Left ventricle myocardium inferior (tissue), 1 donor: ENCODE measurements at regions not wholly inside any gene's neighbourhood (a gene's known extent, or its start where the extent isn't known, plus 50 kb on each side); places are given as distances from the start of the nearest gene placed in this dataset.
"Not testable (repeated sequence)": the region's sequence is repeated elsewhere in the genome, so short reads cannot be mapped to it uniquely, and the experiment has no call there.

ENCODE experiments used
- DNase-seq: peaks from one replicate; pipeline ENCODE4 v3.0.0-alpha.2; 2020
- H3K27ac ChIP-seq: fragments of 200-600 bp; replicated peaks from 2 replicates; pipeline ENCODE4 v1.8.0; 2021
- H3K27me3 ChIP-seq: fragments of 200-600 bp; 2 replicates; pipeline ENCODE4 v1.8.0; 2021; ENCODE audit warnings: low read depth
- H3K36me3 ChIP-seq: fragments of 200-600 bp; 2 replicates; pipeline ENCODE4 v1.8.0; 2021
- H3K4me1 ChIP-seq: fragments of 200-600 bp; 2 replicates; pipeline ENCODE4 v1.8.0; 2021
- H3K4me3 ChIP-seq: fragments of 200-600 bp; 2 replicates; pipeline ENCODE4 v1.8.0; 2021; ENCODE audit warnings: mild to moderate bottlenecking, moderate library complexity
- H3K9me3 ChIP-seq: fragments of 200-600 bp; replicated peaks from 2 replicates; pipeline ENCODE4 v1.8.0; 2021
- CTCF ChIP-seq: fragments of 200-600 bp; IDR thresholded peaks from 2 replicates; pipeline ENCODE4 v1.8.0; 2021; ENCODE audit warnings: antibody characterized with exemption, mild to moderate bottlenecking, borderline replicate concordance
- intact Hi-C: fragments of 100-400 bp; cut with micrococcal nuclease; formaldehyde crosslinking; loops from one replicate; pipeline ENCODE4 v1.11.0; 2022
- donor health status: DM: no; HTN: yes; CAD: no; lungs with severe emphysema.

DNA sequence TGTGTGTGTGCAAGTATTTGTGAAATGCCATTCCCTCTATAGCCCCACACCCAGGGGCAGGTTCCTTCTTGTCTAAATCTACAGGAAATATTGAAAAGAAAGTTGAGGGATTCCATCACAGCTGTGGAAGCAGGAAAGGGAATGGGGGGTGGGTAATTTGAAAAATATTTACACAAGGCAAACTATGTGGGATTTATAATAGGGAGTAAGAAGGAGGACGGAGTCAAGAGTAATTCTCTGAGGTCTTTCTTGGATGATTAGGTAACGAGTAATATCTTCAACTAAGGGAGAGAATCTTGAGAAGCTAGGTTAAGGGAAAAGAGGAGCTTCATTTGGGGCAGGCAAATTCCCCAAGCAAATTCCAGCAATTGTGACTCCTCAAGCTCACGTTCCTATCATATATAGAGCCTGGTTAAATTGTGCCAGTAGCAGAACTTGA is 113.5 kb upstream of the SGK1 start:
- Histone ChIP-seq H3K27me3 (no peaks in the 10 kb centered on the region), H3K9me3 (no peaks in the 10 kb centered on the region), H3K27ac (no peak overlapping the region), H3K4me1 (peaks cover 6% of the 10 kb centered on the region), H3K4me3 (no peak overlapping the region), H3K36me3 (no peaks in the 10 kb centered on the region)
- no peak for TF ChIP-seq CTCF
- intact Hi-C loops = no loop called here
- no peak for DNase-seq

DNA sequence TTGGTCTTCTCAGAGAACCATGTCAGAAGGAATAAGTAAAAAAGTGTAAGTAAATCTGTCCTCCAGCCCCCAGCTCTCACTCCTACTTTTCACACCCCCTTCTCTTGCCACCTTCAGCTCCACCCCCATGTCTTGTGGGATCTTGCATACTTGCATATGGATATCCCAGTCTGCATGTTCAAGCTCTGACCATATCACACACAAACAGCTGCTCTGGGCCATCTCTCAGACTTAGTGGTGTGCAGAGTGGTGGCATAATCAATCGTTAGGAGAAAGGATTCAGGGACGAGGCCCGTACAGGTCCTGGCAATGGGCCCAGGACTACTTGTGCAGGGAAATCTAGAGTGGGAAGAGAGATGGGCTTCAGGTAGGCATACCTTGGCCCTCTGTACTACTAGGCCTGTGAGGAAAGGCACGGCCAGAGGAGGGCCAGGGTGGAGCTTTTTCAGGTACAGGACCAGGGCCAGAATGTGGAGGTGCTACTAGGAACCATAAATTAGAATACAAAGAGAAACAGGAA is 112.0 kb upstream of the SGK1 start:
- Histone ChIP-seq H3K27ac (no peak overlapping the region), H3K27me3 (no peaks in the 10 kb centered on the region), H3K9me3 (no peaks in the 10 kb centered on the region), H3K4me1 (no peaks in the 10 kb centered on the region), H3K36me3 (no peaks in the 10 kb centered on the region), H3K4me3 (no peak overlapping the region)
- DNase-seq = no peak
- intact Hi-C loops = no loop called here
- no peak for TF ChIP-seq CTCF

- no peaks in the 10 kb centered on the region for H3K27me3 ChIP-seq
- H3K4me1 ChIP-seq = no peaks in the 10 kb centered on the region
- no peak overlapping the region for H3K4me3 ChIP-seq
- no peak for DNase-seq
- intact Hi-C loops = no loop called here
- no peaks in the 10 kb centered on the region for H3K36me3 ChIP-seq
- no peak for TF ChIP-seq CTCF
- no peaks in the 10 kb centered on the region for H3K9me3 ChIP-seq
- H3K27ac ChIP-seq = no peak overlapping the region
Measured at GRCh38 chr6:134427721-134428120, 109.8 kb upstream of the SGK1 start.

GRCh38 chr6:134426623-134427022 is 108.7 kb upstream of the SGK1 start:
- intact Hi-C loops = no loop called here
- no peaks in the 10 kb centered on the region for H3K27me3 ChIP-seq

GRCh38 chr6:134425917-134426316 is 108.0 kb upstream of the SGK1 start:
- H3K27me3 ChIP-seq, intact Hi-C loops, H3K9me3 ChIP-seq: not testable (repeated sequence)

More at GRCh38 chr6:134426623-134427022, 108.7 kb upstream of the SGK1 start:
- no peak for TF ChIP-seq CTCF
- Histone ChIP-seq H3K36me3 (no peaks in the 10 kb centered on the region), H3K4me3 (no peak overlapping the region), H3K9me3 (no peaks in the 10 kb centered on the region), H3K4me1 (no peaks in the 10 kb centered on the region), H3K27ac (no peak overlapping the region)
- DNase-seq = no peak

DNA sequence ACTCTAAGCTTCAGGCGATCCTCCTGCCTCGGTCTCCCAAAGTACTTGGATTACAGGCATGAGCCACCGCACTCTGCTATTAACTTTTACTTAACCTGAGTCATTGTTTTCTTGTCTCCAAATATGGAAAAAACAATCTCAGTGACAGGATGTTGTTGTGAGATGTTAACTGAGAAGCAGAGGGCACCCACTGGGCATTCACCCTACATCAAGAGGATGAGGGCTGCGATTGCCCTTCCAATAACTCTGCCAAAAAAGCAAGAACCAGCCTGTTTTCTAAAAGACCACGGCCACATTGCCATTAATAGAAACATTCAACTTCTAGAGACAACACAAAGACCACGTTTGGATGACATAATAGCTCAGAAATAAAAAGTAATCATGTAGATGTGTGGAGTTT is 107.6 kb upstream of the SGK1 start:
- Histone ChIP-seq H3K36me3 (no peaks in the 10 kb centered on the region), H3K9me3 (no peaks in the 10 kb centered on the region), H3K4me3 (no peak overlapping the region), H3K4me1 (no peaks in the 10 kb centered on the region), H3K27me3 (no peaks in the 10 kb centered on the region), H3K27ac (no peak overlapping the region)
- no peak for DNase-seq
- intact Hi-C loops = no loop called here
- no peak for TF ChIP-seq CTCF

More at GRCh38 chr6:134425917-134426316, 108.0 kb upstream of the SGK1 start:
- H3K4me3 ChIP-seq, DNase-seq, H3K27ac ChIP-seq, H3K36me3 ChIP-seq, H3K4me1 ChIP-seq: not testable (repeated sequence)
